Mammary epithelial cell (primary cell): ENCODE measurements at regions not wholly inside any gene's neighbourhood (a gene's known extent, or its start where the extent isn't known, plus 50 kb on each side); places are given as distances from the start of the nearest gene placed in this dataset.

Experiments used
- CTCF ChIP-seq, 2 donors: IDR thresholded peaks in 1 of 2; conservative IDR thresholded peaks in 1 of 2; 2 replicates each; pipeline ENCODE4 v1.5.1; 2011 to 2012; ENCODE audit warnings: inconsistent platforms in 2 of 2, low read length in 2 of 2, mild to moderate bottlenecking in 2 of 2, control low read depth in 1 of 2, low read depth in 1 of 2; ENCODE audit not compliant: insufficient read depth in 1 of 2; ENCODE audit errors: extremely low read depth in 1 of 2
- EZH2 ChIP-seq: IDR thresholded peaks from 2 replicates; pipeline ENCODE4 v1.6.1; 2012; ENCODE audit warnings: low read length, inconsistent platforms, borderline replicate concordance

- TF ChIP-seq CTCF (conservative IDR thresholded peaks at IDR 0.05 in 1 of 2, IDR thresholded peaks at IDR 0.05 in 1 of 2; ENCODE audit: extremely low read depth in 1 of 2, insufficient read depth in 1 of 2, low read depth in 1 of 2, low read length in 2 of 2) (no peak), EZH2 (no peak)
Observed at GRCh38 chr1:172887162-172887561, 163.6 kb downstream of the TNFSF18 start.
